IPS-NIHi11 (cell line): ENCODE measurements at regions not wholly inside any gene's neighbourhood (a gene's known extent, or its start where the extent isn't known, plus 50 kb on each side); places are given as distances from the start of the nearest gene placed in this dataset.

ENCODE experiments used
- DNase-seq: peaks from one replicate; pipeline ENCODE4 v3.0.0; 2012; ENCODE audit warnings: mixed read lengths, low spot score

GRCh38 chr10:9643782-9644181 lies 1373.9 kb upstream of the CELF2 start:
- no peak for DNase-seq

GRCh38 chr10:9645404-9645803 lies 1372.3 kb upstream of the CELF2 start:
- no peak for DNase-seq

- DNase-seq = no peak
Observed at GRCh38 chr10:9645928-9646600, 1371.6 kb upstream of the CELF2 start.

- DNase-seq = no peak
Observed at GRCh38 chr10:9654261-9654660, 1363.4 kb upstream of the CELF2 start.

GRCh38 chr10:9656386-9656785 lies 1361.3 kb upstream of the CELF2 start:
- no peak for DNase-seq

- no peak for DNase-seq
Observed at GRCh38 chr10:9656996-9657395, 1360.7 kb upstream of the CELF2 start.

- DNase-seq = no peak
Observed at GRCh38 chr10:9657530-9657929, 1360.1 kb upstream of the CELF2 start.

GRCh38 chr10:9668411-9668810 lies 1349.3 kb upstream of the CELF2 start:
- DNase-seq = no peak

- DNase-seq = no peak
Observed at GRCh38 chr10:9670911-9671310, 1346.8 kb upstream of the CELF2 start.

GRCh38 chr10:9681655-9682054 lies 1336.0 kb upstream of the CELF2 start:
- no peak for DNase-seq

- no peak for DNase-seq
Observed at GRCh38 chr10:9682802-9683201, 1334.9 kb upstream of the CELF2 start.

- no peak for DNase-seq
Observed at GRCh38 chr10:9684186-9684585, 1333.5 kb upstream of the CELF2 start.

- DNase-seq = no peak
Observed at GRCh38 chr10:9685596-9685995, 1332.1 kb upstream of the CELF2 start.

GRCh38 chr10:9688711-9689110 lies 1329.0 kb upstream of the CELF2 start:
- no peak for DNase-seq

GRCh38 chr10:9707216-9707615 lies 1310.5 kb upstream of the CELF2 start:
- no peak for DNase-seq

- DNase-seq = no peak
Observed at GRCh38 chr10:9709849-9710248, 1307.8 kb upstream of the CELF2 start.

- no peak for DNase-seq
Observed at GRCh38 chr10:9712393-9712792, 1305.3 kb upstream of the CELF2 start.

GRCh38 chr10:9719246-9719645 lies 1298.4 kb upstream of the CELF2 start:
- DNase-seq = no peak

GRCh38 chr10:9733766-9734165 lies 1283.9 kb upstream of the CELF2 start:
- no peak for DNase-seq

- no peak for DNase-seq
Observed at GRCh38 chr10:9734218-9734617, 1283.5 kb upstream of the CELF2 start.

- DNase-seq = no peak
Observed at GRCh38 chr10:9735731-9736130, 1281.9 kb upstream of the CELF2 start.

- no peak for DNase-seq
Observed at GRCh38 chr10:9743639-9744038, 1274.0 kb upstream of the CELF2 start.

GRCh38 chr10:9745158-9745557 lies 1272.5 kb upstream of the CELF2 start:
- no peak for DNase-seq

- DNase-seq = no peak
Observed at GRCh38 chr10:9757176-9757575, 1260.5 kb upstream of the CELF2 start.

- DNase-seq = no peak
Observed at GRCh38 chr10:9759596-9759995, 1258.1 kb upstream of the CELF2 start.
